ENCODE measurements at regions not wholly inside any gene's neighbourhood (a gene's known extent, or its start where the extent isn't known, plus 50 kb on each side); places are given as distances from the start of the nearest gene placed in this dataset.

DNA sequence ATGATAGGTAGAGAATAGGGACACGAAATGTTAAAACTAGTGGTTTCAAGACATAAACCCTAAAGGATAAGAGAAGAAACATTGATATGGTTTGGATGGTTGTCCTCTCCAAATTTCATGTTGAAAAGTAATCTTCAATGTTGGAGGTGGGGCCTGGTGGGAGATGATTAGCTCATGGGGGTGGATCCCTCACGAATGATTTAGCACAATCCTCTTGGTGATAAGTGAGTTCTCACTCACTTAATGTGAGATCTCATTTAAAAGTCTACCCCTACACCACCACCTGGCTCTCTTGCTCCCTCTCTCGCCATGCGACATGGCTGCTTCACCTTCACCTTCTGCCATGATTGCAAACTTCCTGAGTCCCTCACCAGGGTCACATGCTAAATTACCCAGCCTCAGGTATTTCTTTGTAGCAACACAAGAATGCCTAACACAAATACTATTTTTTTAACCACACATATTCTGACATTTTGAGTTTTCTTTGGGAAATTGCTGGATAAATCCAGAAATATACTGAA is 242.4 kb upstream of the PHF14 start:
- H3K4me3 ChIP-seq (ENCODE audit: control insufficient read depth, low read depth, low read length) = no peak overlapping the region
- no peak for TF ChIP-seq CTCF (conservative IDR thresholded peaks at IDR 0.05; ENCODE audit: control insufficient read depth, insufficient read depth, low read depth, low read length)
- no peak for DNase-seq (ENCODE audit: low read depth)

GRCh38 chr7:10733747-10734146 is 239.9 kb upstream of the PHF14 start:
- no peak for TF ChIP-seq CTCF (conservative IDR thresholded peaks at IDR 0.05; ENCODE audit: control insufficient read depth, insufficient read depth, low read depth, low read length)
- H3K4me3 ChIP-seq (ENCODE audit: control insufficient read depth, low read depth, low read length) = no peak overlapping the region
- DNase-seq (ENCODE audit: low read depth) = no peak

GRCh38 chr7:10734595-10734994 is 239.1 kb upstream of the PHF14 start:
- no peak overlapping the region for H3K4me3 ChIP-seq (ENCODE audit: control insufficient read depth, low read depth, low read length)
- no peak for DNase-seq (ENCODE audit: low read depth)
- TF ChIP-seq CTCF (conservative IDR thresholded peaks at IDR 0.05; ENCODE audit: control insufficient read depth, insufficient read depth, low read depth, low read length) = no peak

DNA sequence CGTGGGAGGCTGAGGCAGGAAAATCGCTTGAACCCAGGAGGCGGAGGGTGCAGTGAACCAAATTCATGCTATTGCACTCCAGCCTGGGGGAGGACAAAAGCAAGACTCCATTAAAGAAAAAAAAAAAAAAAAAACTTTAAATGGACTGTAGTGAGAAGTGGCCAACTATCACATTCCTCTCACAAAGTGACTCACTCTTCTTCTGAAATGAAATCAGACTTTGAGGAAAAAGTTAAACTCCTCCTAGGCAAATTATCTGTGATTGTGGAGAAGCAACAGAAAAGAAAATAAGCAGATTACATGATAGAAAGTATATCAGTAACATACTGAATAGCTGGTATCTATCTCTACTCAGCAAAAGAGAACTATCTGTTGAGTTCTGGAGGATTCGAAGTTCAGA is 234.3 kb upstream of the PHF14 start:
- no peak for DNase-seq (ENCODE audit: low read depth)
- no peak for TF ChIP-seq CTCF (conservative IDR thresholded peaks at IDR 0.05; ENCODE audit: control insufficient read depth, insufficient read depth, low read depth, low read length)
- no peak overlapping the region for H3K4me3 ChIP-seq (ENCODE audit: control insufficient read depth, low read depth, low read length)

GRCh38 chr7:10740805-10741204 is 232.9 kb upstream of the PHF14 start:
- no peak for TF ChIP-seq CTCF (conservative IDR thresholded peaks at IDR 0.05; ENCODE audit: control insufficient read depth, insufficient read depth, low read depth, low read length)
- DNase-seq (ENCODE audit: low read depth) = no peak
- H3K4me3 ChIP-seq (ENCODE audit: control insufficient read depth, low read depth, low read length) = no peak overlapping the region

GRCh38 chr7:10756981-10757380 is 216.7 kb upstream of the PHF14 start:
- DNase-seq (ENCODE audit: low read depth) = no peak
- TF ChIP-seq CTCF (conservative IDR thresholded peaks at IDR 0.05; ENCODE audit: control insufficient read depth, insufficient read depth, low read depth, low read length) = no peak
- no peak overlapping the region for H3K4me3 ChIP-seq (ENCODE audit: control insufficient read depth, low read depth, low read length)

GRCh38 chr7:10759120-10759519 is 214.6 kb upstream of the PHF14 start:
- TF ChIP-seq CTCF (conservative IDR thresholded peaks at IDR 0.05; ENCODE audit: control insufficient read depth, insufficient read depth, low read depth, low read length) = no peak
- DNase-seq (ENCODE audit: low read depth) = no peak

More at GRCh38 chr7:10759120-10759519, 214.6 kb upstream of the PHF14 start:
- H3K4me3 ChIP-seq (ENCODE audit: control insufficient read depth, low read depth, low read length) = no peak overlapping the region

Measured in fibroblast of mammary gland (primary cell).